Activated CD4-positive, alpha-beta T cell treated with anti-CD3 and anti-CD28 coated beads, Interleukin-2, amount 10 ng/mL, durations not matched to agents 7 days and 5 days (primary cell): ENCODE measurements at regions not wholly inside any gene's neighbourhood (a gene's known extent, or its start where the extent isn't known, plus 50 kb on each side); places are given as distances from the start of the nearest gene placed in this dataset.
"Not testable (repeated sequence)": the region's sequence is repeated elsewhere in the genome, so short reads cannot be mapped to it uniquely, and the experiment has no call there.

Source experiments
- CTCF ChIA-PET: fragments of 350-600 bp; sonication (Branson Sonifier 250); formaldehyde crosslinking; loops from one replicate; lab custom pipeline; 2021; ENCODE audit warnings: antibody characterized with exemption; lab: Charles Lee
- POLR2A ChIA-PET: fragments of 350-600 bp; sonication (Branson Sonifier 250); formaldehyde crosslinking; loops from one replicate; lab custom pipeline; 2021; ENCODE audit warnings: antibody characterized with exemption; lab: Charles Lee
- DNase-seq: peaks from one replicate; pipeline ENCODE4 v3.0.0-alpha.2; 2020
- H3K27ac Mint-ChIP-seq: one replicate; pipeline ENCODE4 v1.8.0; 2021; ENCODE audit warnings: mild to moderate bottlenecking, moderate library complexity, mixed read lengths
- H3K27me3 Mint-ChIP-seq: one replicate; pipeline ENCODE4 v1.8.0; 2021; ENCODE audit warnings: mixed read lengths
- H3K36me3 Mint-ChIP-seq: one replicate; pipeline ENCODE4 v1.8.0; 2021; ENCODE audit warnings: low read depth, mixed read lengths
- H3K4me1 Mint-ChIP-seq: one replicate; pipeline ENCODE4 v1.8.0; 2021; ENCODE audit warnings: mixed read lengths
- H3K4me3 Mint-ChIP-seq: one replicate; pipeline ENCODE4 v1.8.0; 2021; ENCODE audit warnings: mild to moderate bottlenecking, moderate library complexity, mixed read lengths
- H3K9me3 Mint-ChIP-seq: one replicate; pipeline ENCODE4 v1.8.0; 2021; ENCODE audit warnings: mixed read lengths

DNA sequence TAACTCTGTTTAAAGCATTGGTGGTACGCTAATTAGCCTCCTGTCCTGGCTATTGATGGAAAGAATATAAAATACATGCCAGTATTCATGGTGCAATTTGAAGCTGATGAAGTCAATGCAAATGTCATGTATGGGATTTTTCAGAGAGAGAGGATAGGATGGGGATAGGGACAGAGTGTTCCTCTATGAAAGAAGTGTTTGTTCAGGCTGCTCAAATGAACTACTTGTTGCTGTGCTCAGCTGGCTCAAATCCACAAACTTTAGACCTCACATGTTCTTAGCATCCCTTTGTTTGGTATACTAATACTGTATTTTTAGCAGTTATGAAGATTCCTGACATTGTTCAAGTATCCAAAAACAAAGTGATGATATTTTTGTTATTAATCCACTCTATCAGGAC is 116.5 kb downstream of the SLITRK1 start:
- POLR2A ChIA-PET = no interaction called here
- H3K9me3 Mint-ChIP-seq = no peaks in the 10 kb centered on the region
- H3K4me1 Mint-ChIP-seq = no peaks in the 10 kb centered on the region
- no peaks in the 10 kb centered on the region for H3K27me3 Mint-ChIP-seq
- CTCF ChIA-PET = no interaction called here
- no peaks in the 10 kb centered on the region for H3K36me3 Mint-ChIP-seq
- no peak for DNase-seq
- H3K4me3 Mint-ChIP-seq = no peak overlapping the region
- H3K27ac Mint-ChIP-seq = no peak overlapping the region

DNA sequence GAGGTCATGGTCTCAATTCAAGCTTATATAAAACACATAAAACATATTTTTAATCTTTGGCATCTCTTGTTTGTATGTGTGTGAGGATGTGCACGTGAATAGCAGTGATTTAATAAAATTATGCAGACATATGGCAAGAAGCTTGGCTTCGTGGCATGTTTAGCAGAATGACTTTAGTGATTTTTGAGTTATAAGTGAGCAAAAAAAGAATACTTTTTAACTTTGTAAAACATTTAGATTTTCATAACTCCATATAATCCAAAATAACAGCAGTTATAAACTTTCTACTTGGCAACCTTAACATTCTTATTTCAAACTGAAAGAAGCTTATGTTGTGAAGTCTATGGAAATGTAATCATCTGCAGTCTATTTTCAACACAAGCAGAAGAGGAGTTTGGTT is 120.6 kb downstream of the SLITRK1 start:
- no peak overlapping the region for H3K27ac Mint-ChIP-seq
- POLR2A ChIA-PET = no interaction called here
- H3K4me1 Mint-ChIP-seq = no peaks in the 10 kb centered on the region
- peaks cover 5% of the 10 kb centered on the region for H3K9me3 Mint-ChIP-seq
- H3K27me3 Mint-ChIP-seq = no peaks in the 10 kb centered on the region
- no peak overlapping the region for H3K4me3 Mint-ChIP-seq
- no peaks in the 10 kb centered on the region for H3K36me3 Mint-ChIP-seq
- DNase-seq = no peak
- CTCF ChIA-PET = no interaction called here

DNA sequence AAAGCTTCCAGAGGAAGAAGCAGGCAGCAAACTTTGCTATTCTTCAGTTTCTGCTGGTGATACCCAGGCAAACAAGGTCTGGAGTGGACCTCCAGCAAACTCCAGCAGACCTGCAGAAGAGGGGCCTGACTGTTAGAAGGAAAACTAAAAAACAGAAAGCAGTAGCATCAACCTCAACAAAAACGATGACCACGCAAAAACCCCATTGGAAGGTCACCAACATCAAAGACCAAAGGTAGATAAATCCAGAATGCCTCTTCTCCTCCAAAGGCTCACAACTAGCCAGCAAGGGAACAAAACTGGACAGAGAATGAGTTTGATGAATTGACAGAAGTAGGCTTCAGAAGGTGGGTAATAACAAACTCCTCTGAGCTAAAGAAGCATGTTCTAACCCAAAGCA is 127.1 kb downstream of the SLITRK1 start:
- DNase-seq, CTCF ChIA-PET, H3K9me3 Mint-ChIP-seq, H3K27ac Mint-ChIP-seq, H3K4me3 Mint-ChIP-seq, POLR2A ChIA-PET, H3K36me3 Mint-ChIP-seq, H3K4me1 Mint-ChIP-seq, H3K27me3 Mint-ChIP-seq: not testable (repeated sequence)

DNA sequence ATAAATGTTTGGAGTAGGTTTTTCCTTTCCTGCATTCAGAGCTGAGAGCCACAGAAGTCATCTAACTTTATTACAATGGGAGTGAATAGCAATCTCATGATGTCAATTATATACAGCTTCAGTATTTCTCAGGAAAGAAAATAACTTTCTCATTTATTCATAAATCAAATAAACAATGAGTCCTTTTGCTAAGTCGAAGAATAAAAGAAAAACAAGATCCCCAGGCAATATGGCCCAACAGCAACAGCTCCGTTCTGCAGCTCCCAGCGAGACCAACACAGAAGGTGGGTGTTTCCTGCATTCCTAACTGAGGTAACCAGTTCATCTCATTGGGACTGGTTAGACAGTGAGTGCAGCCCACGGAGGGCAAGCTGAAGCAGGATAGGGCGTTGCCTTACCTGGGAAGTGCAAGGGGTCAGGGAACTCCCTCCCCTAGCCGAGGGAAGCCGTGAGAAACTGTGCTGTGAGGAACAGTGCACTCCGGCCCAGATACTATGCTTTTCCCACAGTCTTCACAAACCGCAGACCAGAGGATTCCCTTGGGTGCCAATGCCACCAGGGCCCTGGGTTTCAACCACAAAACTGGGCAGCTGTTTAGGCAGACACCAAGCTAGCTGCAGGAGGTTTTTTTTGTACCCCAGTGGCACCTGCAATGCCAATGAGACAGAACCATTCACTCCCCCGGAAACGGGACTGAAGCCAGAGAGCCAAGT is 128.2 kb downstream of the SLITRK1 start:
- ChIA-PET CTCF (no interaction called here), POLR2A (no interaction called here)
- Mint-ChIP-seq H3K36me3 (no peaks in the 10 kb centered on the region), H3K4me3 (no peak overlapping the region), H3K27me3 (no peaks in the 10 kb centered on the region), H3K4me1 (no peaks in the 10 kb centered on the region), H3K9me3 (peaks cover 5% of the 10 kb centered on the region), H3K27ac (no peak overlapping the region)
- DNase-seq = no peak

DNA sequence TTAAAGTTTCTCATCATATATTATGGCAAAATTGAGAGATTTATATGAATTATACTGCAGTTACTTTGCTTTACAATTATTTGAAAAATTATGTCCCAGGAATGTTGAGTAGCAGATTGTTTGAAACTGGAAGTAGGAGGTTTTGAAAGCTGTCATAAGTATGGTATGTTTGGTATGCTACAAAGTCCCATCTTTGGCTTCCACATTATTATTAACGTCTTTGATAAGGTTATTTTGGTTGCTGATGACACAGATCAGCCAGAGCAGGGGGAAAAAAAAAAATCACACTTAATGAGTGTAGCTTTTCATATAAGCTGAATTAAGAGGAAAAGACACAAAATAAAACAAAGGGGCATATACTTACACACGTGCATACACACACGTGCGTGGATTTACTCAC is 130.1 kb downstream of the SLITRK1 start:
- Mint-ChIP-seq H3K27me3 (no peaks in the 10 kb centered on the region), H3K36me3 (no peaks in the 10 kb centered on the region), H3K4me1 (no peaks in the 10 kb centered on the region), H3K27ac (no peak overlapping the region), H3K9me3 (no peaks in the 10 kb centered on the region), H3K4me3 (no peak overlapping the region)
- DNase-seq = no peak
- ChIA-PET CTCF (no interaction called here), POLR2A (no interaction called here)

DNA sequence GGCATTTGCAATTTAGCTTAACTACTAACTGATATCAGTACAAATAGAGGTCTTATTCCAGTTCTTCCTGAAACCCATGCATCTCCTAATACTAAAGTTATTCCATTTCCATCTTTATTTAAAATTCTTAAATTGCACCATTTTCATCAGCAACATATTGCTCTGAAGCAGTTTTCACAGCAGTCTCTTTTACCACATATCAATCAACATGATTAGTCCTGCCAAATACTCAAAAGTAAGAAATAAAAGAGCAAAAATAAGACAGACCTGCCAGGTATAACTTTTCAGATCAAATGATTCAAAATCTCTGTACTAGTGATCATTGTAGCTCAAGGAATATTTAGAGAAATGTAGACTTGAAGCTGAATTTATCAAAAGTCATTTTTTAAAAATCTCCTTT is 141.7 kb downstream of the SLITRK1 start:
- H3K9me3 Mint-ChIP-seq = no peaks in the 10 kb centered on the region
- no peak overlapping the region for H3K4me3 Mint-ChIP-seq
- H3K4me1 Mint-ChIP-seq = no peaks in the 10 kb centered on the region
- H3K27me3 Mint-ChIP-seq = no peaks in the 10 kb centered on the region
- DNase-seq = no peak
- ChIA-PET POLR2A (no interaction called here), CTCF (no interaction called here)
- no peak overlapping the region for H3K27ac Mint-ChIP-seq
- H3K36me3 Mint-ChIP-seq = no peaks in the 10 kb centered on the region

DNA sequence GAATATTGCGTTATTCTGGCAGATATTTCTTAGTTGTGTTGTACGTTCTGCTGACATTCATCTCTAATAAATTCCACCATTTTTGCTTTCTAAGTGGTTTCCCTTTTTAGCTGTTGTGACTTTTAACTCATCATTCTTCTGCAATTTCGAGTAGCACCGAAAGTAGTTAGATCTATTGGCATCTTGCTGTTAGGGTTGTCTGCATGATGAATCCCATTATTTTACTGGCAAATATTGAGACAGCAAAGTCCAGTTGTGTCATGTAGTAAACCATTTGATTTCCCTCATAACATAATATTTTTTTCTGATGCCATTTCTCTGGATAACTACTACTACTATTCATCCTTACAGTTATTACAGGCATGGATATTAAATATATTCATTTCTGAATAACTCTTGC is 143.9 kb downstream of the SLITRK1 start:
- H3K36me3 Mint-ChIP-seq = no peaks in the 10 kb centered on the region
- no peaks in the 10 kb centered on the region for H3K9me3 Mint-ChIP-seq
- POLR2A ChIA-PET = no interaction called here
- H3K27me3 Mint-ChIP-seq = no peaks in the 10 kb centered on the region
- no peak overlapping the region for H3K27ac Mint-ChIP-seq
- no peaks in the 10 kb centered on the region for H3K4me1 Mint-ChIP-seq
- CTCF ChIA-PET = no interaction called here
- no peak for DNase-seq
- H3K4me3 Mint-ChIP-seq = no peak overlapping the region

DNA sequence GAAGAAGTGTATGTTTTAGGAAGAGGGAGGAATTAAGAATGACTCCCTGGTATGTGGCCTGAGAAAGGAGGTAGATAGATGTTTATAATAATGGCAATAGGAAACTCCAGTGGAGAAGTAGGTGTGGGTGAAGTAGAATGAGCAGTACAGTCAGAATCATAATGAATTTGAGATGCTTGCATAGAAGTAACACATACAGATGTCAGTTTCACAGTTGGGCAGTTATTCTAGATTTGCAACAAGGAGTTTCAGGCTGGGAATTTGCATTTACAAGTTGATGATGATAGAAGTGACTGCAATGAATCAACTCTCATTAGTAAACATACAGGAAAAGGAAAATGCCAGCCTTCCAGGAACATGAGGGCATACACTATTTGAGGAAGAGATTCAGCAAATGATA is 149.0 kb downstream of the SLITRK1 start:
- no peak overlapping the region for H3K27ac Mint-ChIP-seq
- H3K4me1 Mint-ChIP-seq = no peaks in the 10 kb centered on the region
- no peaks in the 10 kb centered on the region for H3K27me3 Mint-ChIP-seq
- CTCF ChIA-PET = no interaction called here
- no peaks in the 10 kb centered on the region for H3K9me3 Mint-ChIP-seq
- H3K4me3 Mint-ChIP-seq = no peak overlapping the region
- no peaks in the 10 kb centered on the region for H3K36me3 Mint-ChIP-seq
- no peak for DNase-seq
- POLR2A ChIA-PET = no interaction called here

DNA sequence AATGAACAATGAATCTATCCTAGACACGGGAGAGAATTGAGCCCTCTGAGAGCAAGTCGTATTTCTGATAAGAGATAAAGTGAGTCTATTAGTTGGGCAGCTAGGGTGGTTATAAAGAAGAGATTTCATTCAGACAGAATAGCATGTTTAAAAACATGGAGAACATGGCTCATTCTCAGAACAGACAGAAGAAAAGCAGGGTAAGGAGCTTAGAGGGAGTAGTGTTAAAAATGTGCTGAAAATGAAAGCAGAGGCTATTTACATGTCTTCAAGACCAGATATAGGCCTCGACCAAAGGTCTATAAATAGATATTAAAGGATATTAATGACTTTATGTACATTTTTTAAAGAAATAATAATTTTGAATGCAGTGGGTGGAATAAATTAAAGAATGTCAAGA is 149.5 kb downstream of the SLITRK1 start:
- no peaks in the 10 kb centered on the region for H3K9me3 Mint-ChIP-seq
- DNase-seq = no peak
- no peak overlapping the region for H3K4me3 Mint-ChIP-seq
- H3K27me3 Mint-ChIP-seq = no peaks in the 10 kb centered on the region
- ChIA-PET CTCF (no interaction called here), POLR2A (no interaction called here)
- no peaks in the 10 kb centered on the region for H3K36me3 Mint-ChIP-seq
- no peak overlapping the region for H3K27ac Mint-ChIP-seq
- H3K4me1 Mint-ChIP-seq = no peaks in the 10 kb centered on the region

DNA sequence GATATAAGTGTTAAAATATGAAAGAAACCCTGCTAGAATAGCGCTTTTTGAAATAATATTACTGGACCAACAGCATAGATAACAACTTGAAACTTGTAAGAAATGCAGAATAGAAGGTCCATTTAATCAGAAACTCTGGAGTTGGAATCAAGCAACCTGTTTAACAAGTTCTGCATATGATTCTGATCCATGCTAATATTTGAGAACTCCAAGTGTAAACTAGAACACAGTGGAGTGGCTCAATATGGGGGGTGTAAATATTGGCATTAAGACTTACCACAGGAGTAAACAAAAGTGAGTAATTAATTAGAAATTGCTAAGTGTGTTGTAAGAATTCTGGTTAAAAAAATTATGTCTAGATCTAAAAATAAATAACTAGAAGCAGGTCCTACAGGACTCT is 151.2 kb downstream of the SLITRK1 start:
- no peak overlapping the region for H3K27ac Mint-ChIP-seq
- no peak for DNase-seq
- POLR2A ChIA-PET = interaction anchor here (0.6 kb wide), 1 partner anchor 563 kb away, joined by 3 read pairs; no protein-coding TSS in a partner anchor
- H3K36me3 Mint-ChIP-seq = no peaks in the 10 kb centered on the region
- no peaks in the 10 kb centered on the region for H3K9me3 Mint-ChIP-seq
- CTCF ChIA-PET = no interaction called here
- H3K4me1 Mint-ChIP-seq = no peaks in the 10 kb centered on the region
- H3K27me3 Mint-ChIP-seq = no peaks in the 10 kb centered on the region
- H3K4me3 Mint-ChIP-seq = no peak overlapping the region

DNA sequence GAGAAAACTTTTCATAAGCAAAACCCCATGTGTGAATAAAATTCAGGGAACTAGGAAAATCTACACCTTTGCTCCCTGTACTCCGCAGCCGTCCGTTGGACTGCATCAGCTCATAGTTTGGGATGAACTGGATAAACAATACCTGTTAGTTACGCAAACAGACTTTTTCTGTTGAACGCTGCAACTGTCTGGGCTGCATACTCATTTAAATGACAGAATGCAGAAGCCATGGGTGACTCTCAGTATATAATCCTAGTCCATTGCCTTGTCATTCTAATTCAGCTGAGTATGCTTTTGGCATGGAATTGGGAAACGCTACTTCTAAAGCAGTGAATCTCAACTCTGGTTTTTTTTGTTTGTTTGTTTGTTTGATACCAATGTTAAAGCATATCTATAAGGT is 151.6 kb downstream of the SLITRK1 start:
- Mint-ChIP-seq H3K36me3 (no peaks in the 10 kb centered on the region), H3K27ac (no peak overlapping the region), H3K9me3 (no peaks in the 10 kb centered on the region), H3K4me3 (no peak overlapping the region), H3K4me1 (no peaks in the 10 kb centered on the region), H3K27me3 (no peaks in the 10 kb centered on the region)
- CTCF ChIA-PET = no interaction called here
- no peak for DNase-seq
- POLR2A ChIA-PET = interaction anchor here (0.6 kb wide), 1 partner anchor 563 kb away, joined by 3 read pairs; no protein-coding TSS in a partner anchor

DNA sequence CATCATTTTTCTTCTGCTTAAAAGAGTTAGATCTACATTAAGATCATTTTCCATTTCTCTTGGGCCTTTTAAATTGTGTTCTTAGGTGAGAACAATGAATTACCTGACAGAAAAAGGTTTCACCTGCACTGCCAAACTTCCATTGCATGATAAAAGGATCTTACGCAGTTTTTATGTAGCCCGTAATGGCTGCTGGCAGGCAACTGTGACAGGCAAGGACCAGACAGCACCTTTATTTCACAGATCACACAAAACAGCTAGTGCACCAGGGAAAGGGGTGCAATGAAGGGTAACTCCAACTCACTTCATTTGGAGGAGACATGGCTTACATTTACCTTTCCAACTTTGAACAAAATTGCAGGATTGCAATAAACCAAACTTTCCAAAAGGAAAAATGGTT is 159.8 kb downstream of the SLITRK1 start:
- Mint-ChIP-seq H3K4me1 (no peaks in the 10 kb centered on the region), H3K27me3 (no peaks in the 10 kb centered on the region), H3K27ac (no peak overlapping the region), H3K4me3 (no peak overlapping the region), H3K36me3 (no peaks in the 10 kb centered on the region), H3K9me3 (no peaks in the 10 kb centered on the region)
- POLR2A ChIA-PET = no interaction called here
- CTCF ChIA-PET = no interaction called here
- no peak for DNase-seq

DNA sequence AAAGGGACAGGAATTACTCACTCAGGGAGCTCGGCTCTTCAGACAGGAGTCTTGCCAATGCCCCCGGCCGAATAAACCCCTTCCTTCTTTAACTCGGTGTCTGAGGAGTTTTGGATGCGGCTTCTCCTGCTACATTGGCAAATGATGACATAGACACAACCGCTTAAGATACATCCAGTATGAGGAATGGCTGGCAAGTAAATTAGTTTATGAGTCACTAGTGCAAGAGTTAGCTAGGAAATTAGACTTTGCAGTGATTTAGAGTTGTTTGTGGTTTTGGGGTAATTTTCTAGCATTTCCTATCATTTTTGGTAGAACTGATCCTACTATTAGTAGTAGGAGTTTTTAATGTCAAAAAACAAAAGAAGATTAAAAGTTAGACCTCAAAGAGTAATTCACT is 166.2 kb downstream of the SLITRK1 start:
- H3K27me3 Mint-ChIP-seq = no peaks in the 10 kb centered on the region
- H3K9me3 Mint-ChIP-seq = no peaks in the 10 kb centered on the region
- ChIA-PET POLR2A (no interaction called here), CTCF (no interaction called here)
- H3K36me3 Mint-ChIP-seq = no peaks in the 10 kb centered on the region
- no peak overlapping the region for H3K4me3 Mint-ChIP-seq
- no peaks in the 10 kb centered on the region for H3K4me1 Mint-ChIP-seq
- no peak for DNase-seq
- no peak overlapping the region for H3K27ac Mint-ChIP-seq

DNA sequence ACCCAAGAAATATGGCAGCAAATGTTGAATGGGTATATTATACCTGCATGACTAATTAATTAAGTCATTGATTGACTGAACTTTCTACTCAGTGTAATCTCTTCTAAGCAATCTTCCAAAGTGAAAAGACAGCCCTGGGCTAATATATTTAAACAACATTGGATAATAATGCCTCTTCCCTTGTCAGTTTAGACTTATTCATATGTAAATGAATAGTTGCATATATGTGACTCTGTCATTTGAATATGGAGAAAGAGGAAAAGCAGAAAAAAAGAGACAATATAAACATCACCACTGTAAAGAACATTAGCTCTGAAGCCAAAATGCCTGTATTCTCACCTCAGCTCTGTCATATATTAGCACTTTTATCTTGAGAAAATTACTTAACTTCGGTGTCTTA is 168.0 kb downstream of the SLITRK1 start:
- H3K27ac Mint-ChIP-seq = no peak overlapping the region
- ChIA-PET POLR2A (no interaction called here), CTCF (no interaction called here)
- H3K4me1 Mint-ChIP-seq = no peaks in the 10 kb centered on the region
- no peak for DNase-seq
- no peaks in the 10 kb centered on the region for H3K27me3 Mint-ChIP-seq
- H3K9me3 Mint-ChIP-seq = no peaks in the 10 kb centered on the region
- no peak overlapping the region for H3K4me3 Mint-ChIP-seq
- H3K36me3 Mint-ChIP-seq = no peaks in the 10 kb centered on the region
